ENCODE measurements at regions not wholly inside any gene's neighbourhood (a gene's known extent, or its start where the extent isn't known, plus 50 kb on each side); places are given as distances from the start of the nearest gene placed in this dataset.

DNA sequence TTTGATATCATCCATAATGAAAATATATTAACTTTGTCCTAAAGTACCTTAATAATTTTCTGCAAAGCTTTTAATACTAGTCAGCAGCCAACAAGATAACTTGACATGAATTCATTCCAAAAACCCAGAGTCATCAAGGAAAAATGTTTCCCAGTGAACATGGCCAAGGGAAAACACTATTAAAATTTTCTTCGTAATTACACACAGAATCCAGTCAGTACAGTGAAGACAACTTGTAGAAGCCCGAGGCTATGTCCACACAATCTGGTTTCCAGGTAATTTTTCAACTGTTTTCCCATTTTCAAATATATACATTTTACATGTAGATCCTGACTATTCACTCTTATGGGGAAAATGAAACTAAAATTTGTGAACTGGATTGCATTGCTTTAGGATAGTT, 600.9 kb downstream of the CDH8 start:
- Histone ChIP-seq H3K4me3 (no peak overlapping the region), H3K9me2 (ENCODE audit: insufficient read depth) (no peaks in the 10 kb centered on the region), H3K27me3 (ENCODE audit: insufficient read depth) (no peaks in the 10 kb centered on the region), H3F3A (replicated peaks; ENCODE audit: low read depth) (no peaks in the 10 kb centered on the region), H4K20me1 (replicated peaks; ENCODE audit: insufficient read depth) (no peaks in the 10 kb centered on the region), H3K79me2 (replicated peaks; ENCODE audit: insufficient read depth) (no peaks in the 10 kb centered on the region), H2AFZ (no peak overlapping the region), H3K27ac (ENCODE audit: low read depth) (no peak overlapping the region), H3K4me1 (ENCODE audit: insufficient read depth) (no peaks in the 10 kb centered on the region), H3K4me2 (no peak overlapping the region), H3K36me3 (ENCODE audit: insufficient read depth) (no peaks in the 10 kb centered on the region)
- DNase-seq (ENCODE audit: low spot score) (no peak), ATAC-seq (no peak)
- no peaks in the 10 kb centered on the region for H3K4me1 Mint-ChIP-seq
- no peak overlapping the region for H3K4me3 Mint-ChIP-seq
- H3K27ac Mint-ChIP-seq, result no peak overlapping the region
- H3K27me3 Mint-ChIP-seq (ENCODE audit: insufficient read depth, low read depth, poor library complexity), result no peaks in the 10 kb centered on the region
- no peaks in the 10 kb centered on the region for H3K9me3 Mint-ChIP-seq
- H3K36me3 Mint-ChIP-seq (ENCODE audit: low read depth), result no peaks in the 10 kb centered on the region
- no peak for TF ChIP-seq ZNF114 (CRISPR knock-in tag; IDR thresholded peaks at IDR 0.05)
- TF ChIP-seq, protein P1, sequence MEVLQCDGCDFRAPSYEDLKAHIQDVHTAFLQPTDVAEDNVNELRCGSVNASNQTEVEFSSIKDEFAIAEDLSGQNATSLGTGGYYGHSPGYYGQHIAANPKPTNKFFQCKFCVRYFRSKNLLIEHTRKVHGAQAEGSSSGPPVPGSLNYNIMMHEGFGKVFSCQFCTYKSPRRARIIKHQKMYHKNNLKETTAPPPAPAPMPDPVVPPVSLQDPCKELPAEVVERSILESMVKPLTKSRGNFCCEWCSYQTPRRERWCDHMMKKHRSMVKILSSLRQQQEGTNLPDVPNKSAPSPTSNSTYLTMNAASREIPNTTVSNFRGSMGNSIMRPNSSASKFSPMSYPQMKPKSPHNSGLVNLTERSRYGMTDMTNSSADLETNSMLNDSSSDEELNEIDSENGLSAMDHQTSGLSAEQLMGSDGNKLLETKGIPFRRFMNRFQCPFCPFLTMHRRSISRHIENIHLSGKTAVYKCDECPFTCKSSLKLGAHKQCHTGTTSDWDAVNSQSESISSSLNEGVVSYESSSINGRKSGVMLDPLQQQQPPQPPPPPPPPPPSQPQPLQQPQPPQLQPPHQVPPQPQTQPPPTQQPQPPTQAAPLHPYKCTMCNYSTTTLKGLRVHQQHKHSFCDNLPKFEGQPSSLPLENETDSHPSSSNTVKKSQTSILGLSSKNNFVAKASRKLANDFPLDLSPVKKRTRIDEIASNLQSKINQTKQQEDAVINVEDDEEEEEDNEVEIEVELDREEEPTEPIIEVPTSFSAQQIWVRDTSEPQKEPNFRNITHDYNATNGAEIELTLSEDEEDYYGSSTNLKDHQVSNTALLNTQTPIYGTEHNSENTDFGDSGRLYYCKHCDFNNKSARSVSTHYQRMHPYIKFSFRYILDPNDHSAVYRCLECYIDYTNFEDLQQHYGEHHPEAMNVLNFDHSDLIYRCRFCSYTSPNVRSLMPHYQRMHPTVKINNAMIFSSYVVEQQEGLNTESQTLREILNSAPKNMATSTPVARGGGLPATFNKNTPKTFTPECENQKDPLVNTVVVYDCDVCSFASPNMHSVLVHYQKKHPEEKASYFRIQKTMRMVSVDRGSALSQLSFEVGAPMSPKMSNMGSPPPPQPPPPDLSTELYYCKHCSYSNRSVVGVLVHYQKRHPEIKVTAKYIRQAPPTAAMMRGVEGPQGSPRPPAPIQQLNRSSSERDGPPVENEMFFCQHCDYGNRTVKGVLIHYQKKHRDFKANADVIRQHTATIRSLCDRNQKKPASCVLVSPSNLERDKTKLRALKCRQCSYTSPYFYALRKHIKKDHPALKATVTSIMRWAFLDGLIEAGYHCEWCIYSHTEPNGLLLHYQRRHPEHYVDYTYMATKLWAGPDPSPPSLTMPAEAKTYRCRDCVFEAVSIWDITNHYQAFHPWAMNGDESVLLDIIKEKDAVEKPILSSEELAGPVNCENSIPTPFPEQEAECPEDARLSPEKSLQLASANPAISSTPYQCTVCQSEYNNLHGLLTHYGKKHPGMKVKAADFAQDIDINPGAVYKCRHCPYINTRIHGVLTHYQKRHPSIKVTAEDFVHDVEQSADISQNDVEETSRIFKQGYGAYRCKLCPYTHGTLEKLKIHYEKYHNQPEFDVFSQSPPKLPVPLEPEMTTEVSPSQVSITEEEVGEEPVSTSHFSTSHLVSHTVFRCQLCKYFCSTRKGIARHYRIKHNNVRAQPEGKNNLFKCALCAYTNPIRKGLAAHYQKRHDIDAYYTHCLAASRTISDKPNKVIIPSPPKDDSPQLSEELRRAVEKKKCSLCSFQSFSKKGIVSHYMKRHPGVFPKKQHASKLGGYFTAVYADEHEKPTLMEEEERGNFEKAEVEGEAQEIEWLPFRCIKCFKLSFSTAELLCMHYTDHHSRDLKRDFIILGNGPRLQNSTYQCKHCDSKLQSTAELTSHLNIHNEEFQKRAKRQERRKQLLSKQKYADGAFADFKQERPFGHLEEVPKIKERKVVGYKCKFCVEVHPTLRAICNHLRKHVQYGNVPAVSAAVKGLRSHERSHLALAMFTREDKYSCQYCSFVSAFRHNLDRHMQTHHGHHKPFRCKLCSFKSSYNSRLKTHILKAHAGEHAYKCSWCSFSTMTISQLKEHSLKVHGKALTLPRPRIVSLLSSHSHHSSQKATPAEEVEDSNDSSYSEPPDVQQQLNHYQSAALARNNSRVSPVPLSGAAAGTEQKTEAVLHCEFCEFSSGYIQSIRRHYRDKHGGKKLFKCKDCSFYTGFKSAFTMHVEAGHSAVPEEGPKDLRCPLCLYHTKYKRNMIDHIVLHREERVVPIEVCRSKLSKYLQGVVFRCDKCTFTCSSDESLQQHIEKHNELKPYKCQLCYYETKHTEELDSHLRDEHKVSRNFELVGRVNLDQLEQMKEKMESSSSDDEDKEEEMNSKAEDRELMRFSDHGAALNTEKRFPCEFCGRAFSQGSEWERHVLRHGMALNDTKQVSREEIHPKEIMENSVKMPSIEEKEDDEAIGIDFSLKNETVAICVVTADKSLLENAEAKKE (CRISPR knock-in tag; IDR thresholded peaks at IDR 0.05), result no peak
- TF ChIP-seq, protein P2, sequence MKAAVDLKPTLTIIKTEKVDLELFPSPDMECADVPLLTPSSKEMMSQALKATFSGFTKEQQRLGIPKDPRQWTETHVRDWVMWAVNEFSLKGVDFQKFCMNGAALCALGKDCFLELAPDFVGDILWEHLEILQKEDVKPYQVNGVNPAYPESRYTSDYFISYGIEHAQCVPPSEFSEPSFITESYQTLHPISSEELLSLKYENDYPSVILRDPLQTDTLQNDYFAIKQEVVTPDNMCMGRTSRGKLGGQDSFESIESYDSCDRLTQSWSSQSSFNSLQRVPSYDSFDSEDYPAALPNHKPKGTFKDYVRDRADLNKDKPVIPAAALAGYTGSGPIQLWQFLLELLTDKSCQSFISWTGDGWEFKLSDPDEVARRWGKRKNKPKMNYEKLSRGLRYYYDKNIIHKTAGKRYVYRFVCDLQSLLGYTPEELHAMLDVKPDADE (IDR thresholded peaks at IDR 0.05), result no peak
- no peak for TF ChIP-seq EZH2 (IDR thresholded peaks at IDR 0.05; ENCODE audit: low read depth, unreplicated experiment)
- no peak for TF ChIP-seq POLR2AphosphoS5 (IDR thresholded peaks at IDR 0.05; ENCODE audit: low read depth)
- TF ChIP-seq JUNB (IDR thresholded peaks at IDR 0.05; ENCODE audit: unreplicated experiment), result no peak
- no peak for TF ChIP-seq NANOG (IDR thresholded peaks at IDR 0.05; ENCODE audit: borderline replicate concordance)
- TF ChIP-seq STAT1 (IDR thresholded peaks at IDR 0.05; ENCODE audit: unreplicated experiment), result no peak
- TF ChIP-seq, protein P3, sequence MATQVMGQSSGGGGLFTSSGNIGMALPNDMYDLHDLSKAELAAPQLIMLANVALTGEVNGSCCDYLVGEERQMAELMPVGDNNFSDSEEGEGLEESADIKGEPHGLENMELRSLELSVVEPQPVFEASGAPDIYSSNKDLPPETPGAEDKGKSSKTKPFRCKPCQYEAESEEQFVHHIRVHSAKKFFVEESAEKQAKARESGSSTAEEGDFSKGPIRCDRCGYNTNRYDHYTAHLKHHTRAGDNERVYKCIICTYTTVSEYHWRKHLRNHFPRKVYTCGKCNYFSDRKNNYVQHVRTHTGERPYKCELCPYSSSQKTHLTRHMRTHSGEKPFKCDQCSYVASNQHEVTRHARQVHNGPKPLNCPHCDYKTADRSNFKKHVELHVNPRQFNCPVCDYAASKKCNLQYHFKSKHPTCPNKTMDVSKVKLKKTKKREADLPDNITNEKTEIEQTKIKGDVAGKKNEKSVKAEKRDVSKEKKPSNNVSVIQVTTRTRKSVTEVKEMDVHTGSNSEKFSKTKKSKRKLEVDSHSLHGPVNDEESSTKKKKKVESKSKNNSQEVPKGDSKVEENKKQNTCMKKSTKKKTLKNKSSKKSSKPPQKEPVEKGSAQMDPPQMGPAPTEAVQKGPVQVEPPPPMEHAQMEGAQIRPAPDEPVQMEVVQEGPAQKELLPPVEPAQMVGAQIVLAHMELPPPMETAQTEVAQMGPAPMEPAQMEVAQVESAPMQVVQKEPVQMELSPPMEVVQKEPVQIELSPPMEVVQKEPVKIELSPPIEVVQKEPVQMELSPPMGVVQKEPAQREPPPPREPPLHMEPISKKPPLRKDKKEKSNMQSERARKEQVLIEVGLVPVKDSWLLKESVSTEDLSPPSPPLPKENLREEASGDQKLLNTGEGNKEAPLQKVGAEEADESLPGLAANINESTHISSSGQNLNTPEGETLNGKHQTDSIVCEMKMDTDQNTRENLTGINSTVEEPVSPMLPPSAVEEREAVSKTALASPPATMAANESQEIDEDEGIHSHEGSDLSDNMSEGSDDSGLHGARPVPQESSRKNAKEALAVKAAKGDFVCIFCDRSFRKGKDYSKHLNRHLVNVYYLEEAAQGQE (IDR thresholded peaks at IDR 0.05; ENCODE audit: unreplicated experiment), result no peak
- TF ChIP-seq ZNF331 (CRISPR knock-in tag; IDR thresholded peaks at IDR 0.05; ENCODE audit: low read depth), result no peak
- TF ChIP-seq EZH2phosphoT487 (IDR thresholded peaks at IDR 0.05; ENCODE audit: unreplicated experiment), result no peak
- TF ChIP-seq, protein P4, sequence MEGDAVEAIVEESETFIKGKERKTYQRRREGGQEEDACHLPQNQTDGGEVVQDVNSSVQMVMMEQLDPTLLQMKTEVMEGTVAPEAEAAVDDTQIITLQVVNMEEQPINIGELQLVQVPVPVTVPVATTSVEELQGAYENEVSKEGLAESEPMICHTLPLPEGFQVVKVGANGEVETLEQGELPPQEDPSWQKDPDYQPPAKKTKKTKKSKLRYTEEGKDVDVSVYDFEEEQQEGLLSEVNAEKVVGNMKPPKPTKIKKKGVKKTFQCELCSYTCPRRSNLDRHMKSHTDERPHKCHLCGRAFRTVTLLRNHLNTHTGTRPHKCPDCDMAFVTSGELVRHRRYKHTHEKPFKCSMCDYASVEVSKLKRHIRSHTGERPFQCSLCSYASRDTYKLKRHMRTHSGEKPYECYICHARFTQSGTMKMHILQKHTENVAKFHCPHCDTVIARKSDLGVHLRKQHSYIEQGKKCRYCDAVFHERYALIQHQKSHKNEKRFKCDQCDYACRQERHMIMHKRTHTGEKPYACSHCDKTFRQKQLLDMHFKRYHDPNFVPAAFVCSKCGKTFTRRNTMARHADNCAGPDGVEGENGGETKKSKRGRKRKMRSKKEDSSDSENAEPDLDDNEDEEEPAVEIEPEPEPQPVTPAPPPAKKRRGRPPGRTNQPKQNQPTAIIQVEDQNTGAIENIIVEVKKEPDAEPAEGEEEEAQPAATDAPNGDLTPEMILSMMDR (conservative IDR thresholded peaks at IDR 0.05; ENCODE audit: low read depth in 2 of 2), result no peak
- no peak for TF ChIP-seq CREB1 (CRISPR knock-in tag; IDR thresholded peaks at IDR 0.05; ENCODE audit: low read depth)
